T-cell (primary cell): ENCODE measurements at regions not wholly inside any gene's neighbourhood (a gene's known extent, or its start where the extent isn't known, plus 50 kb on each side); places are given as distances from the start of the nearest gene placed in this dataset.

Experiments
- ATAC-seq, 4 experiments: fragments of 200-7000 bp in 3 of 4; fragments of 150-1000 bp in 1 of 4; cut with Tn5 transposase; replicated peaks in 1 of 4; 1 replicate in 3 of 4; 2 replicates in 1 of 4; pipeline ENCODE4 v1.10.0; 2021; ENCODE audit warnings: moderate library complexity in 3 of 4, mild to moderate bottlenecking in 2 of 4, moderate number of reproducible peaks in 1 of 4
- CTCF ChIA-PET, 2 donors: fragments of 300-600 bp; sonication (Branson Sonifier 250); formaldehyde crosslinking; loops; one replicate each; lab custom pipeline; 2022; ENCODE audit warnings: antibody characterized with exemption in 2 of 2; lab: Charles Lee
- POLR2A ChIA-PET, 2 donors: fragments of 300-600 bp; sonication (Branson Sonifier 250); formaldehyde crosslinking; loops; one replicate each; lab custom pipeline; 2022; ENCODE audit warnings: antibody characterized with exemption in 2 of 2; lab: Charles Lee
- DNase-seq, 35 experiments: peaks; one replicate each; pipeline versions ENCODE4 v3.0.0 to v3.0.0-alpha.2; 2013 to 2023
- H3K27ac ChIP-seq: one replicate; pipeline ENCODE4 v1.5.1; 2013; ENCODE audit warnings: low read length
- H3K27me3 ChIP-seq, 2 experiments: replicated peaks in 1 of 2; 1 replicate in 1 of 2; 2 replicates in 1 of 2; pipeline versions ENCODE4 v1.6.1 to v1.7.0; 2013; ENCODE audit warnings: low read length in 1 of 2, mixed read lengths in 1 of 2; ENCODE audit not compliant: control insufficient read depth in 2 of 2, insufficient read depth in 2 of 2; ENCODE audit errors: extremely low read depth in 1 of 2
- H3K36me3 ChIP-seq, 2 donors: 1 replicate in 1 of 2; 2 replicates in 1 of 2; pipeline versions ENCODE4 v1.6.1 to v1.7.0; 2013; ENCODE audit warnings: low read length in 1 of 2; ENCODE audit not compliant: control insufficient read depth in 2 of 2, insufficient read depth in 1 of 2; ENCODE audit errors: extremely low read depth in 1 of 2
- H3K4me1 ChIP-seq, 2 experiments: 1 replicate in 1 of 2; 2 replicates in 1 of 2; pipeline versions ENCODE4 v1.6.1 to v1.7.0; 2013; ENCODE audit warnings: low read length in 2 of 2, mixed read lengths in 1 of 2; ENCODE audit not compliant: insufficient read depth in 2 of 2, control insufficient read depth in 1 of 2; ENCODE audit errors: extremely low read depth in 1 of 2
- H3K4me3 ChIP-seq, 2 donors: 1 replicate in 1 of 2; 2 replicates in 1 of 2; pipeline versions ENCODE4 v1.5.1 to v1.7.0; 2013; ENCODE audit warnings: mild to moderate bottlenecking in 2 of 2, low read length in 1 of 2, moderate library complexity in 1 of 2; ENCODE audit not compliant: control insufficient read depth in 1 of 2; ENCODE audit errors: extremely low read depth in 1 of 2
- H3K9me3 ChIP-seq: 2 replicates; pipeline ENCODE4 v1.7.0; 2013
- H3K27ac Mint-ChIP-seq, 2 donors: one replicate each; pipeline ENCODE4 v1.8.0; 2020 to 2021; ENCODE audit warnings: mild to moderate bottlenecking in 2 of 2, mixed read lengths in 2 of 2
- H3K27me3 Mint-ChIP-seq, 2 donors: one replicate each; pipeline ENCODE4 v1.8.0; 2021 to 2022; ENCODE audit warnings: mixed read lengths in 2 of 2
- H3K36me3 Mint-ChIP-seq: one replicate; pipeline ENCODE4 v1.8.0; 2021; ENCODE audit warnings: mixed read lengths
- H3K4me1 Mint-ChIP-seq, 3 donors: one replicate each; pipeline ENCODE4 v1.8.0; 2020 to 2022; ENCODE audit warnings: mixed read lengths in 3 of 3, mild to moderate bottlenecking in 1 of 3
- H3K4me3 Mint-ChIP-seq, 3 donors: one replicate each; pipeline ENCODE4 v1.8.0; 2020 to 2022; ENCODE audit warnings: mild to moderate bottlenecking in 3 of 3, mixed read lengths in 3 of 3, moderate library complexity in 3 of 3
- H3K9me3 Mint-ChIP-seq, 3 donors: one replicate each; pipeline ENCODE4 v1.8.0; 2020 to 2022; ENCODE audit warnings: mixed read lengths in 3 of 3
- WGBS: methylation state at CpG from one replicate; pipeline ENCODE4 v1.1.5; 2013; ENCODE audit warnings: missing lambda C conversion rate; ENCODE audit not compliant: insufficient coverage; 5-methylcytosine and 5-hydroxymethylcytosine counted together

DNA sequence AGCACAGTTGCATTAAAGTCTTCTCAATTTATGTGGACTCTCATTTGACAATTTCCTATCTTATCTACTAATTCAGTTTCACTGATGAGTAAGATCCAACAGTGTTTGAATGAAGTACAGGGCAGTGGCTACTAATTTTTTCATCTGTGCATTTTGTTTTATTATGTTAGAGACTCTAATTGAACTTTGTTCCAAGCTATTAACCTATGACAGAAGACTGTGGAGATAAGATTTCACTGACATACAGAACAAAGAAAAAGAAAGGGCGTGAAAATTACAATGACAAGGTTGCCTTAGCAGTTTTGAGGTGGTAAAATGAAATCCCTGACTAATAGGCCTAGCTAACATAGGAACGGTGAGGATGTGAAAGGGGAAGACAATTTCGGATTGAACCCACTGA lies 153.2 kb upstream of the SOX5 start:
- Mint-ChIP-seq H3K36me3 (no peaks in the 10 kb centered on the region), H3K4me1 (no peaks in the 10 kb centered on the region), H3K27ac (no peak overlapping the region), H3K27me3 (no peaks in the 10 kb centered on the region), H3K9me3 (peaks cover 0 to 4% (median 0%) of the 10 kb centered on the region in 3 donors), H3K4me3 (no peak overlapping the region)
- H3K27me3 ChIP-seq = no peaks in the 10 kb centered on the region
- POLR2A ChIA-PET = no interaction called here
- no peaks in the 10 kb centered on the region for H3K36me3 ChIP-seq
- H3K9me3 ChIP-seq = no peaks in the 10 kb centered on the region
- H3K4me1 ChIP-seq = no peaks in the 10 kb centered on the region
- no peak overlapping the region for H3K4me3 ChIP-seq
- ATAC-seq (no peak), DNase-seq (no peak)
- H3K27ac ChIP-seq = no peak overlapping the region
- CTCF ChIA-PET = no interaction called here
- WGBS = no CpG with 5 or more reads among the region's 3 CpGs

DNA sequence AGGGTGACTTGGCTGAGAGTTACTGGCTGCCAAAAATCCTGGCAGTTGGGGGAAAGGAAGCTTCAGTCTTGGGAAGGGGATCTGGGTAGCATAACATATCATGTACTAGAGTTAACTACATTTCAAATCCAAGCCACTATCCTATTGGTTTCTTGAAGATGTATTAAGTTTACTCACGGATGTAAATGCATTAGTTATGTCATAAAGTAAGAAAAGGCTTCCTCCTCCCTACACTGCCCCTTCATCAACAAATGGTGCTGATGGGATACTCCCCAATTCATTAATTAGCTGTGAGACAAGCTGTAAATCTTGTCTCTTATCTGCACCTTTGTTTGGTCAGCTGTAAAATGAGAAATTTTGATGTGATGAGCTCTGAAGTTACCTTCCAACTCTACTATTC lies 150.1 kb upstream of the SOX5 start:
- CTCF ChIA-PET = no interaction called here
- H3K27me3 ChIP-seq = no peaks in the 10 kb centered on the region
- ATAC-seq = no peak
- no peaks in the 10 kb centered on the region for H3K36me3 Mint-ChIP-seq
- H3K4me1 ChIP-seq = no peaks in the 10 kb centered on the region
- H3K27ac ChIP-seq = no peak overlapping the region
- no peak overlapping the region for H3K4me3 Mint-ChIP-seq
- H3K4me1 Mint-ChIP-seq = no peaks in the 10 kb centered on the region
- peaks cover 2 to 8% (median 4%) of the 10 kb centered on the region in 3 donors for H3K9me3 Mint-ChIP-seq
- H3K27me3 Mint-ChIP-seq = no peaks in the 10 kb centered on the region
- DNase-seq = no peak
- POLR2A ChIA-PET = no interaction called here
- no CpG with 5 or more reads among the region's 1 CpG for WGBS
- H3K4me3 ChIP-seq = no peak overlapping the region
- no peaks in the 10 kb centered on the region for H3K9me3 ChIP-seq
- H3K27ac Mint-ChIP-seq = no peak overlapping the region
- H3K36me3 ChIP-seq = no peaks in the 10 kb centered on the region

DNA sequence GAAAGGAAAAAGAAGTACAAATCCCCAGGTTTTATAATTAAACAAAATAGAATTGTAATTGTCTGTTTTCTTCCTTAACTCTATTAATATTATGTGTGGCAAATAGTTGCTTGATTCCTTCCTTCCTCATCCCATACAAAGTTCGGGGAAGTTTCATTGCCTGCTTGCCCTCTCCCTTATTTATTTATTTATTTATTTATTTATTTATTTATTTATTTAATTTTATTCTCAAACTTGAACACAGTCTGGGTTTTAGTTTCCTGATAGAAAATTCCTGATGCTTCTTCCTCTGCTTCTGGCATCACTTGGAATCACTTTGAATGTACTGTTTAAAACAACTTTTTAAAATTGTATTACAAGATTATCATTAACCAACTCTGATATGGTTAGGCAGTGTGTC lies 145.8 kb upstream of the SOX5 start:
- H3K27me3 Mint-ChIP-seq = no peaks in the 10 kb centered on the region
- no peaks in the 10 kb centered on the region for H3K36me3 Mint-ChIP-seq
- Histone ChIP-seq H3K4me3 (no peak overlapping the region), H3K27ac (no peak overlapping the region), H3K36me3 (no peaks in the 10 kb centered on the region), H3K4me1 (no peaks in the 10 kb centered on the region), H3K9me3 (no peaks in the 10 kb centered on the region), H3K27me3 (no peaks in the 10 kb centered on the region)
- H3K9me3 Mint-ChIP-seq = peaks cover 2 to 11% (median 4%) of the 10 kb centered on the region in 3 donors
- ATAC-seq (no peak), DNase-seq (no peak)
- CTCF ChIA-PET = no interaction called here
- POLR2A ChIA-PET = no interaction called here
- no peak overlapping the region for H3K27ac Mint-ChIP-seq
- no CpG with 5 or more reads among the region's 1 CpG for WGBS
- H3K4me3 Mint-ChIP-seq = no peak overlapping the region
- H3K4me1 Mint-ChIP-seq = no peaks in the 10 kb centered on the region

DNA sequence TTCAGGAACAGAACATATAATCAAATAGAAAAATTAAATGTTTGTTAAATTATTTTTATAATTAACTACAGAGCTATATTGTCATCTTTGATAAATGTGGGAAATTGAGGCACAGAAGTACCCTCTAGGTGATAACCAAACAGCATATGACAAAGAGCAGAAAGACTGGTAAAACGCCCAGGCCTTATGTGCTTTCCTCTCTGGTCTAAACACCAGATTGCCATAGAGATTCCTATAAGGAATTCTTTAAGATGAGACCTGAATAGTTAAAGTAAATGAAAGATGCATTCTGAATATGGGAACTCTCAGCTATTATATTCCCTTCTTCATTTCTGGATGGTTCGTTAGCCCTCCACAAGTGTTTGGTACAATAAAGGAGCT lies 140.0 kb upstream of the SOX5 start:
- Histone ChIP-seq H3K36me3 (no peaks in the 10 kb centered on the region), H3K27ac (no peak overlapping the region), H3K4me3 (no peak overlapping the region), H3K4me1 (no peaks in the 10 kb centered on the region), H3K27me3 (no peaks in the 10 kb centered on the region), H3K9me3 (no peaks in the 10 kb centered on the region)
- ATAC-seq = no peak
- POLR2A ChIA-PET = interaction anchor here in 1 of 2 donors (0.6 kb wide), 1 partner anchor 21 kb away, joined by 3 read pairs; no protein-coding TSS in a partner anchor
- no peak for DNase-seq
- Mint-ChIP-seq H3K36me3 (no peaks in the 10 kb centered on the region), H3K27ac (no peak overlapping the region), H3K4me1 (no peaks in the 10 kb centered on the region), H3K4me3 (no peak overlapping the region), H3K9me3 (peaks cover 0 to 7% (median 0%) of the 10 kb centered on the region in 3 donors), H3K27me3 (no peaks in the 10 kb centered on the region)
- CTCF ChIA-PET = no interaction called here
- WGBS = no CpG with 5 or more reads among the region's 2 CpGs

DNA sequence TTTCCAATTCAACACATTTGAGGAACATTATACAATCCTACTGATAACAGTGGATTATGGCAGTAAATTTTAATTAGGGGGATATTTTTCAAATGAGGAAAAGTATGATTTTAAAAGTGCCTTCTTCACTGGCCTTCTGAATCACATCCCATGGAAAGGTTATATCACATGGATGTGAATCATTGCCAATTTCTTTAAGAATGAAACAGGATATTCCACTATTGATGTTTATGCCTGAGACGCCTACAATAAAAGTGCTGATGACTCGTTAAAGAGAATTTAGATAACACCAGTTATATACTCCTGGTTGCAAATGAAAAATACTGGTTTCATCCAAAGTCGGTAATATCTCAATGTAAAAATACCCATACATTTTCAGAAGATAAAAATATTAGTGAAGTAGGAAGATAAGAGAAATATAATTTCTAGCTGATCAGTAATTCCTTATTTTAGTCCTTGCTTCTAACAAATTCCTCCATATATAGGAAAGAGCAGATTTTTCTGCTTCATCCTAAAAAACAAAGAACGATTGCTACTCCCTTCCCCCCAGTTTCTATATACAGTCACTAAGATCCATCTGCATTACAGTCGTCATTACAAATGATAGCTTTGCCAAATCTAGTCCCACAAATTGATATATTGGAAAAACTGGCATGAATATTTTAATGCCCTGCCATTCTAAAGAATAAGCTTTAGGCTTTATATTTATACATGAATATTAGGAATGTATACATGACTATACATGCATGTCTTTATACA lies 139.5 kb upstream of the SOX5 start:
- H3K27me3 Mint-ChIP-seq = no peaks in the 10 kb centered on the region
- CTCF ChIA-PET = no interaction called here
- no peak overlapping the region for H3K4me3 Mint-ChIP-seq
- ATAC-seq (no peak), DNase-seq (no peak)
- Histone ChIP-seq H3K36me3 (no peaks in the 10 kb centered on the region), H3K9me3 (no peaks in the 10 kb centered on the region), H3K27me3 (no peaks in the 10 kb centered on the region), H3K27ac (no peak overlapping the region), H3K4me3 (no peak overlapping the region), H3K4me1 (no peaks in the 10 kb centered on the region)
- H3K36me3 Mint-ChIP-seq = no peaks in the 10 kb centered on the region
- H3K9me3 Mint-ChIP-seq = peaks cover 0 to 7% (median 0%) of the 10 kb centered on the region in 3 donors
- H3K4me1 Mint-ChIP-seq = no peaks in the 10 kb centered on the region
- POLR2A ChIA-PET = interaction anchor here in 1 of 2 donors (0.6 kb wide), 1 partner anchor 20 kb away, joined by 3 read pairs; no protein-coding TSS in a partner anchor
- WGBS = no CpG with 5 or more reads among the region's 5 CpGs
- H3K27ac Mint-ChIP-seq = no peak overlapping the region

DNA sequence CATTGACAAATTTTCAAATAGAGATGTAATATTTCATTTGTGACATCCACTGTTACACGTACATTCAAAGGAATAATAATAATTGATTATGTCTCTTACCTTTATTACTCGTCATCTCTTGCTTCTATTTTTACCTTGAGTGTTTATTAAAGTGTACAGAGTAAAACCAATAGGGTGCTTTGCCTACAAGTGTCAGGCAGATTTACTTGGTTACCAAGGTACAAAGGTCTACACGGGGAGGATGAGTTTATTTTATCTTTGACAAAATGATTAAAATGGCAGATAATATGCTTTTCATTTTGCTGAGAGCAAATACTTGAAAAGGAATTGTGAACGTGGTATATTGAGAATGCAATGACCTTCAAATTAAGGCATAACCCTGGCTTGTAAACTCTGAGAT lies 137.8 kb upstream of the SOX5 start:
- CTCF ChIA-PET = no interaction called here
- no peak overlapping the region for H3K27ac Mint-ChIP-seq
- POLR2A ChIA-PET = no interaction called here
- H3K36me3 Mint-ChIP-seq = no peaks in the 10 kb centered on the region
- Histone ChIP-seq H3K4me1 (no peaks in the 10 kb centered on the region), H3K27me3 (no peaks in the 10 kb centered on the region), H3K27ac (no peak overlapping the region), H3K4me3 (no peak overlapping the region), H3K36me3 (no peaks in the 10 kb centered on the region), H3K9me3 (no peaks in the 10 kb centered on the region)
- H3K4me3 Mint-ChIP-seq = no peak overlapping the region
- H3K9me3 Mint-ChIP-seq = peaks cover 0 to 7% (median 0%) of the 10 kb centered on the region in 3 donors
- DNase-seq = no peak
- no peaks in the 10 kb centered on the region for H3K4me1 Mint-ChIP-seq
- H3K27me3 Mint-ChIP-seq = no peaks in the 10 kb centered on the region
- ATAC-seq = no peak
- WGBS = 58% methylated on average over 1 of the region's 4 CpGs
